K562 (cell line): ENCODE measurements at regions not wholly inside any gene's neighbourhood (a gene's known extent, or its start where the extent isn't known, plus 50 kb on each side); places are given as distances from the start of the nearest gene placed in this dataset.

Experiments
- ATAC-seq: fragments of 200-7000 bp; cut with Tn5 transposase; 3 replicates; pipeline ENCODE4 v1.9.1; 2020; ENCODE audit warnings: moderate library complexity
- BruUV-seq: library from RNA; stranded (reverse); fragments of 400-500 nt; replicated peaks from 2 replicates; lab custom pipeline; 2021; lab: Mats Ljungman, UMichigan
- CTCF ChIA-PET: fragments of 300-600 bp; formaldehyde crosslinking; extraction: SDS; loops from one replicate; lab custom pipeline; 2021; ENCODE audit warnings: low intra/inter-chr PET ratio; lab: Yijun Ruan, JAX
- POLR2A ChIA-PET: fragments of 300-600, 350-650 bp; sonication (Branson Sonifier 250); formaldehyde crosslinking; extraction: SDS; loops from one replicate; lab custom pipeline; 2021; ENCODE audit warnings: antibody characterized with exemption, inconsistent platforms; lab: Yijun Ruan, JAX
- DNase-seq, 4 experiments: peaks; one replicate each; pipeline versions ENCODE4 v3.0.0 to v3.0.0-alpha.2; 2011 to 2018; ENCODE audit warnings: low spot score in 3 of 4, mixed read lengths in 3 of 4; ENCODE audit errors: extremely low read depth in 1 of 4
- FAIRE-seq: peaks from 2 replicates; lab custom pipeline; 2011; peaks lifted over from hg19 to GRCh38; lab: Jason Lieb, UNC
- H2AFZ ChIP-seq: 2 replicates; pipeline ENCODE4 v1.6.0; 2011; ENCODE audit warnings: low read depth, low read length, control low read depth, inconsistent platforms
- H3K27ac ChIP-seq: fragments of 200-600 bp; 3 replicates; pipeline ENCODE4 v1.8.0; 2011; ENCODE audit warnings: low read depth, mild to moderate bottlenecking, control low read depth, inconsistent platforms, low read length, moderate library complexity, mixed read lengths; ENCODE audit errors: extremely low read depth
- H3K27me3 ChIP-seq, 2 experiments: fragments of 300-600 bp in 1 of 2; 2 replicates in 1 of 2; 3 replicates in 1 of 2; pipeline versions ENCODE4 v1.6.0 to v1.8.0; 2011; ENCODE audit warnings: inconsistent platforms in 2 of 2, low read length in 2 of 2, mild to moderate bottlenecking in 1 of 2, mixed read lengths in 1 of 2, moderate library complexity in 1 of 2; ENCODE audit not compliant: control insufficient read depth in 2 of 2, insufficient read depth in 2 of 2
- H3K36me3 ChIP-seq: fragments of 300-600 bp; 3 replicates; pipeline ENCODE4 v1.8.0; 2011; ENCODE audit warnings: mild to moderate bottlenecking, low read length, inconsistent platforms; ENCODE audit not compliant: control insufficient read depth, insufficient read depth
- H3K4me1 ChIP-seq, 2 experiments: fragments of 200-600 bp in 1 of 2; replicated peaks in 1 of 2; 2 replicates in 1 of 2; 3 replicates in 1 of 2; pipeline versions ENCODE4 v1.5.1 to v1.8.0; 2011; ENCODE audit warnings: inconsistent platforms in 2 of 2, low read length in 2 of 2, mild to moderate bottlenecking in 1 of 2, mixed read lengths in 1 of 2, moderate library complexity in 1 of 2; ENCODE audit not compliant: control insufficient read depth in 2 of 2, insufficient read depth in 2 of 2
- H3K4me2 ChIP-seq: 2 replicates; pipeline ENCODE4 v1.6.1; 2011; ENCODE audit warnings: low read length, control low read depth, inconsistent platforms, mixed read lengths; ENCODE audit not compliant: insufficient read depth
- H3K4me3 ChIP-seq: fragments of 200-600 bp; sonication (generic), shearing (Covaris generic); 2 replicates; pipeline ENCODE4 v1.5.1; 2016; ENCODE audit warnings: control low read depth, inconsistent platforms
- H3K79me2 ChIP-seq: fragments of 200-600 bp; 3 replicates; pipeline ENCODE4 v1.8.0; 2011; ENCODE audit warnings: low read length, inconsistent platforms; ENCODE audit not compliant: control insufficient read depth, insufficient read depth
- H3K9ac ChIP-seq, 2 experiments: 2 replicates each; pipeline versions ENCODE4 v1.6.0 to v1.6.1; 2011; ENCODE audit warnings: low read depth in 2 of 2, low read length in 2 of 2, control low read depth in 1 of 2, inconsistent platforms in 1 of 2, mild to moderate bottlenecking in 1 of 2, mixed read lengths in 1 of 2; ENCODE audit not compliant: insufficient read depth in 1 of 2
- H3K9me1 ChIP-seq: one replicate; pipeline ENCODE4 v1.6.0; 2011; ENCODE audit warnings: inconsistent platforms, mild to moderate bottlenecking, low read length, moderate library complexity; ENCODE audit not compliant: control insufficient read depth, insufficient read depth
- H3K9me3 ChIP-seq: replicated peaks from 2 replicates; pipeline ENCODE4 v1.5.1; 2011; ENCODE audit warnings: low read depth, low read length, inconsistent platforms; ENCODE audit not compliant: control insufficient read depth, insufficient read depth
- H4K20me1 ChIP-seq: replicated peaks from 2 replicates; pipeline ENCODE4 v1.6.1; 2011; ENCODE audit warnings: low read length, inconsistent platforms, mixed read lengths; ENCODE audit not compliant: control insufficient read depth, insufficient read depth
- CAMTA2 ChIP-seq: fragments of 250-450 bp; sonication (Bioruptor Pico); conservative IDR thresholded peaks from 2 replicates; pipeline ENCODE4 v1.5.1; 2022
- GABPB1 ChIP-seq: sonication (generic); formaldehyde crosslinking; IDR thresholded peaks from 2 replicates; pipeline ENCODE4 v1.8.0; 2022; ENCODE audit warnings: mild to moderate bottlenecking, missing genetic modification reagents
- TCF15 ChIP-seq: fragments of 250-450 bp; sonication (Bioruptor Pico); IDR thresholded peaks from 2 replicates; pipeline ENCODE4 v1.8.0; 2022; ENCODE audit warnings: moderate library complexity, mild to moderate bottlenecking, inconsistent platforms
- WGBS: fragments of 100-300 bp; shearing (Covaris generic); methylation state at CpG from one replicate; pipeline ENCODE4 v1.1.6; 2016; ENCODE audit warnings: low coverage, mixed read lengths; ENCODE audit not compliant: insufficient coverage; ENCODE audit errors: missing lambda C conversion rate; 5-methylcytosine and 5-hydroxymethylcytosine counted together
- in situ Hi-C: fragments of 300-500 bp; cut with MboI; formaldehyde crosslinking; loops from 4 replicates; pipeline ENCODE4 v1.15.0; 2018; ENCODE audit warnings: inconsistent platforms, mixed read lengths
- intact Hi-C: fragments of 100-400 bp; cut with micrococcal nuclease; formaldehyde crosslinking; loops from 2 replicates; pipeline ENCODE4 v1.14.2; 2022
- TF ChIP-seq, protein P1 (sequence below): fragments of 200-800 bp; sonication (Bioruptor generic); IDR thresholded peaks from 2 replicates; pipeline ENCODE4 v1.6.1; 2016; ENCODE audit warnings: missing genetic modification characterization, missing compliant biosample characterization
- TF ChIP-seq, protein P2 (sequence below): fragments of 450-650 bp; IDR thresholded peaks from 2 replicates; pipeline ENCODE4 v1.6.1; 2016; ENCODE audit warnings: low read depth, mild to moderate bottlenecking, moderate library complexity
- TF ChIP-seq, protein P3 (sequence below), 2 experiments: fragments of 450-650 bp in 1 of 2; sonication (generic) in 1 of 2; formaldehyde crosslinking in 1 of 2; IDR thresholded peaks; 2 replicates each; pipeline versions ENCODE4 v1.7.1 to v1.9.0; 2016 to 2022; ENCODE audit warnings: inconsistent platforms in 1 of 2, mild to moderate bottlenecking in 1 of 2, missing genetic modification reagents in 1 of 2

- TF ChIP-seq, protein P1, sequence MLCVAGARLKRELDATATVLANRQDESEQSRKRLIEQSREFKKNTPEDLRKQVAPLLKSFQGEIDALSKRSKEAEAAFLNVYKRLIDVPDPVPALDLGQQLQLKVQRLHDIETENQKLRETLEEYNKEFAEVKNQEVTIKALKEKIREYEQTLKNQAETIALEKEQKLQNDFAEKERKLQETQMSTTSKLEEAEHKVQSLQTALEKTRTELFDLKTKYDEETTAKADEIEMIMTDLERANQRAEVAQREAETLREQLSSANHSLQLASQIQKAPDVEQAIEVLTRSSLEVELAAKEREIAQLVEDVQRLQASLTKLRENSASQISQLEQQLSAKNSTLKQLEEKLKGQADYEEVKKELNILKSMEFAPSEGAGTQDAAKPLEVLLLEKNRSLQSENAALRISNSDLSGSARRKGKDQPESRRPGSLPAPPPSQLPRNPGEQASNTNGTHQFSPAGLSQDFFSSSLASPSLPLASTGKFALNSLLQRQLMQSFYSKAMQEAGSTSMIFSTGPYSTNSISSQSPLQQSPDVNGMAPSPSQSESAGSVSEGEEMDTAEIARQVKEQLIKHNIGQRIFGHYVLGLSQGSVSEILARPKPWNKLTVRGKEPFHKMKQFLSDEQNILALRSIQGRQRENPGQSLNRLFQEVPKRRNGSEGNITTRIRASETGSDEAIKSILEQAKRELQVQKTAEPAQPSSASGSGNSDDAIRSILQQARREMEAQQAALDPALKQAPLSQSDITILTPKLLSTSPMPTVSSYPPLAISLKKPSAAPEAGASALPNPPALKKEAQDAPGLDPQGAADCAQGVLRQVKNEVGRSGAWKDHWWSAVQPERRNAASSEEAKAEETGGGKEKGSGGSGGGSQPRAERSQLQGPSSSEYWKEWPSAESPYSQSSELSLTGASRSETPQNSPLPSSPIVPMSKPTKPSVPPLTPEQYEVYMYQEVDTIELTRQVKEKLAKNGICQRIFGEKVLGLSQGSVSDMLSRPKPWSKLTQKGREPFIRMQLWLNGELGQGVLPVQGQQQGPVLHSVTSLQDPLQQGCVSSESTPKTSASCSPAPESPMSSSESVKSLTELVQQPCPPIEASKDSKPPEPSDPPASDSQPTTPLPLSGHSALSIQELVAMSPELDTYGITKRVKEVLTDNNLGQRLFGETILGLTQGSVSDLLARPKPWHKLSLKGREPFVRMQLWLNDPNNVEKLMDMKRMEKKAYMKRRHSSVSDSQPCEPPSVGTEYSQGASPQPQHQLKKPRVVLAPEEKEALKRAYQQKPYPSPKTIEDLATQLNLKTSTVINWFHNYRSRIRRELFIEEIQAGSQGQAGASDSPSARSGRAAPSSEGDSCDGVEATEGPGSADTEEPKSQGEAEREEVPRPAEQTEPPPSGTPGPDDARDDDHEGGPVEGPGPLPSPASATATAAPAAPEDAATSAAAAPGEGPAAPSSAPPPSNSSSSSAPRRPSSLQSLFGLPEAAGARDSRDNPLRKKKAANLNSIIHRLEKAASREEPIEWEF, result no peak
- TF ChIP-seq, protein P2, sequence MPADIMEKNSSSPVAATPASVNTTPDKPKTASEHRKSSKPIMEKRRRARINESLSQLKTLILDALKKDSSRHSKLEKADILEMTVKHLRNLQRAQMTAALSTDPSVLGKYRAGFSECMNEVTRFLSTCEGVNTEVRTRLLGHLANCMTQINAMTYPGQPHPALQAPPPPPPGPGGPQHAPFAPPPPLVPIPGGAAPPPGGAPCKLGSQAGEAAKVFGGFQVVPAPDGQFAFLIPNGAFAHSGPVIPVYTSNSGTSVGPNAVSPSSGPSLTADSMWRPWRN, result no peak
- TF ChIP-seq CAMTA2 (CRISPR knock-in tag), result no peak
- no peak for TF ChIP-seq GABPB1 (CRISPR knock-in tag)
- no peak for TF ChIP-seq TCF15 (CRISPR knock-in tag)
- TF ChIP-seq, protein P3, sequence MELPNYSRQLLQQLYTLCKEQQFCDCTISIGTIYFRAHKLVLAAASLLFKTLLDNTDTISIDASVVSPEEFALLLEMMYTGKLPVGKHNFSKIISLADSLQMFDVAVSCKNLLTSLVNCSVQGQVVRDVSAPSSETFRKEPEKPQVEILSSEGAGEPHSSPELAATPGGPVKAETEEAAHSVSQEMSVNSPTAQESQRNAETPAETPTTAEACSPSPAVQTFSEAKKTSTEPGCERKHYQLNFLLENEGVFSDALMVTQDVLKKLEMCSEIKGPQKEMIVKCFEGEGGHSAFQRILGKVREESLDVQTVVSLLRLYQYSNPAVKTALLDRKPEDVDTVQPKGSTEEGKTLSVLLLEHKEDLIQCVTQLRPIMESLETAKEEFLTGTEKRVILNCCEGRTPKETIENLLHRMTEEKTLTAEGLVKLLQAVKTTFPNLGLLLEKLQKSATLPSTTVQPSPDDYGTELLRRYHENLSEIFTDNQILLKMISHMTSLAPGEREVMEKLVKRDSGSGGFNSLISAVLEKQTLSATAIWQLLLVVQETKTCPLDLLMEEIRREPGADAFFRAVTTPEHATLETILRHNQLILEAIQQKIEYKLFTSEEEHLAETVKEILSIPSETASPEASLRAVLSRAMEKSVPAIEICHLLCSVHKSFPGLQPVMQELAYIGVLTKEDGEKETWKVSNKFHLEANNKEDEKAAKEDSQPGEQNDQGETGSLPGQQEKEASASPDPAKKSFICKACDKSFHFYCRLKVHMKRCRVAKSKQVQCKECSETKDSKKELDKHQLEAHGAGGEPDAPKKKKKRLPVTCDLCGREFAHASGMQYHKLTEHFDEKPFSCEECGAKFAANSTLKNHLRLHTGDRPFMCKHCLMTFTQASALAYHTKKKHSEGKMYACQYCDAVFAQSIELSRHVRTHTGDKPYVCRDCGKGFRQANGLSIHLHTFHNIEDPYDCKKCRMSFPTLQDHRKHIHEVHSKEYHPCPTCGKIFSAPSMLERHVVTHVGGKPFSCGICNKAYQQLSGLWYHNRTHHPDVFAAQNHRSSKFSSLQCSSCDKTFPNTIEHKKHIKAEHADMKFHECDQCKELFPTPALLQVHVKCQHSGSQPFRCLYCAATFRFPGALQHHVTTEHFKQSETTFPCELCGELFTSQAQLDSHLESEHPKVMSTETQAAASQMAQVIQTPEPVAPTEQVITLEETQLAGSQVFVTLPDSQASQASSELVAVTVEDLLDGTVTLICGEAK (IDR thresholded peaks at IDR 0.05), result no peak
- TF ChIP-seq, protein P3 (CRISPR knock-in tag; IDR thresholded peaks at IDR 0.05), result no peak
- intact Hi-C loops (no loop called here), in situ Hi-C loops (no loop called here)
- no peak overlapping the region for H3K4me2 ChIP-seq
- H3K9me1 ChIP-seq, result no peaks in the 10 kb centered on the region
- no peak overlapping the region for H3K4me3 ChIP-seq
- whole genome bisulfite sequencing, result 0% methylated on average over 2 of the region's 2 CpGs
- no peaks in the 10 kb centered on the region for H3K36me3 ChIP-seq
- no peak for ATAC-seq
- DNase-seq, result no peak
- H3K9ac ChIP-seq, result no peak overlapping the region
- no peak overlapping the region for H3K27ac ChIP-seq
- BruUV-seq, result no TSS peak
- no peaks in the 10 kb centered on the region for H3K27me3 ChIP-seq
- H3K79me2 ChIP-seq, result no peaks in the 10 kb centered on the region
- no peak overlapping the region for H2AFZ ChIP-seq
- ChIA-PET CTCF (no interaction called here), POLR2A (no interaction called here)
- no peak for FAIRE-seq
- no peaks in the 10 kb centered on the region for H4K20me1 ChIP-seq
- no peaks in the 10 kb centered on the region for H3K4me1 ChIP-seq
- H3K9me3 ChIP-seq, result no peaks in the 10 kb centered on the region
These were observed 55.8 kb upstream of the ETAA1 start for GRCh38 chr2:67341336-67341735.
